IPS DF 4.7 (cell line): ENCODE measurements at regions not wholly inside any gene's neighbourhood (a gene's known extent, or its start where the extent isn't known, plus 50 kb on each side); places are given as distances from the start of the nearest gene placed in this dataset.
A peak's percentile ranks its signal among the peaks of the same experiment; 100 is the strongest.

Experiments
- DNase-seq: peaks from one replicate; pipeline ENCODE4 v3.0.0-alpha.2; 2013; ENCODE audit warnings: low spot score; ENCODE audit errors: extremely low read depth

- no peak for DNase-seq
Observed at GRCh38 chr7:93015779-93016481, 101.8 kb downstream of the SAMD9 start.

- no peak for DNase-seq
Observed at GRCh38 chr7:93015101-93015778, 102.5 kb downstream of the SAMD9 start.

GRCh38 chr7:93014410-93014809, 103.4 kb downstream of the SAMD9 start:
- DNase-seq: no peak

GRCh38 chr7:93013446-93014061, 104.2 kb downstream of the SAMD9 start:
- DNase-seq: no peak

- DNase-seq: no peak
Observed at GRCh38 chr7:93011351-93012294, 106.2 kb downstream of the SAMD9 start.

GRCh38 chr7:93008833-93009232, 108.9 kb downstream of the SAMD9 start:
- DNase-seq: no peak

GRCh38 chr7:93006480-93007095, 111.2 kb downstream of the SAMD9 start:
- DNase-seq: no peak

- DNase-seq: no peak
Observed at GRCh38 chr7:93004906-93005305, 112.9 kb downstream of the SAMD9 start.

GRCh38 chr7:92997719-92998118, 120.1 kb downstream of the SAMD9 start:
- no peak for DNase-seq

- no peak for DNase-seq
Observed at GRCh38 chr7:92997152-92997551, 120.6 kb downstream of the SAMD9 start.

- no peak for DNase-seq
Observed at GRCh38 chr7:92994901-92995300, 122.9 kb downstream of the SAMD9 start.

- DNase-seq: no peak
Observed at GRCh38 chr7:92992932-92993331, 124.8 kb downstream of the SAMD9 start.

- no peak for DNase-seq
Observed at GRCh38 chr7:92992483-92992882, 125.3 kb downstream of the SAMD9 start.

- no peak for DNase-seq
Observed at GRCh38 chr7:92991190-92991589, 126.6 kb downstream of the SAMD9 start.

GRCh38 chr7:92988941-92989545, 128.7 kb downstream of the SAMD9 start:
- no peak for DNase-seq

GRCh38 chr7:92988051-92988450, 129.7 kb downstream of the SAMD9 start:
- DNase-seq: peak; percentile 19

GRCh38 chr7:92987538-92987937, 130.2 kb downstream of the SAMD9 start:
- no peak for DNase-seq

GRCh38 chr7:92987095-92987494, 130.7 kb downstream of the SAMD9 start:
- no peak for DNase-seq

GRCh38 chr7:92982928-92983327, 134.9 kb downstream of the SAMD9 start:
- DNase-seq: no peak

GRCh38 chr7:92976931-92977330, 140.6 kb upstream of the CDK6 start:
- DNase-seq: no peak

GRCh38 chr7:92973974-92974373, 137.6 kb upstream of the CDK6 start:
- no peak for DNase-seq
